MCF 10A (cell line): ENCODE measurements at regions not wholly inside any gene's neighbourhood (a gene's known extent, or its start where the extent isn't known, plus 50 kb on each side); places are given as distances from the start of the nearest gene placed in this dataset.

Source experiments
- BruUV-seq: library from RNA; stranded (reverse); fragments of 400-500 nt; replicated peaks from 2 replicates; lab custom pipeline; 2021; lab: Mats Ljungman, UMichigan
- CTCF ChIA-PET: fragments of 300-600 bp; sonication (Branson Sonifier 250); formaldehyde crosslinking; extraction: SDS; loops from one replicate; lab custom pipeline; 2021; ENCODE audit warnings: antibody characterized with exemption, inconsistent platforms; lab: Yijun Ruan, JAX
- POLR2A ChIA-PET: fragments of 300-600, 350-650 bp; sonication (Branson Sonifier 250); formaldehyde crosslinking; extraction: SDS; loops from one replicate; lab custom pipeline; 2020; ENCODE audit warnings: antibody characterized with exemption, inconsistent platforms; lab: Yijun Ruan, JAX
- DNase-seq: peaks from one replicate; pipeline ENCODE4 v3.0.0-alpha.2; 2018; ENCODE audit not compliant: unreplicated experiment
- H3K27ac Mint-ChIP-seq: one replicate; pipeline ENCODE4 v1.8.0; 2022; ENCODE audit warnings: mild to moderate bottlenecking, low read depth, mixed read lengths; ENCODE audit not compliant: unreplicated experiment
- H3K27me3 Mint-ChIP-seq: one replicate; pipeline ENCODE4 v1.8.0; 2022; ENCODE audit warnings: mixed read lengths; ENCODE audit not compliant: insufficient read depth, unreplicated experiment
- H3K36me3 Mint-ChIP-seq: one replicate; pipeline ENCODE4 v1.8.0; 2022; ENCODE audit warnings: mild to moderate bottlenecking, moderate library complexity, mixed read lengths; ENCODE audit not compliant: insufficient read depth, unreplicated experiment
- H3K4me1 Mint-ChIP-seq: one replicate; pipeline ENCODE4 v1.8.0; 2022; ENCODE audit warnings: mixed read lengths; ENCODE audit not compliant: insufficient read depth, unreplicated experiment
- H3K4me3 Mint-ChIP-seq: one replicate; pipeline ENCODE4 v1.8.0; 2022; ENCODE audit warnings: mild to moderate bottlenecking, moderate library complexity, mixed read lengths; ENCODE audit not compliant: unreplicated experiment
- H3K9me3 Mint-ChIP-seq: one replicate; pipeline ENCODE4 v1.8.0; 2022; ENCODE audit warnings: mixed read lengths; ENCODE audit not compliant: unreplicated experiment
- CTCF ChIP-seq: fragments of 200-600 bp; IDR thresholded peaks from one replicate; pipeline ENCODE4 v1.8.0; 2022; ENCODE audit warnings: antibody characterized with exemption, mild to moderate bottlenecking; ENCODE audit not compliant: unreplicated experiment
- intact Hi-C: fragments of 100-400 bp; cut with micrococcal nuclease; formaldehyde crosslinking; loops from 2 replicates; pipeline ENCODE4 v1.14.1; 2022

GRCh38 chr14:28608851-28609828 is 157.4 kb upstream of the FOXG1 start:
- BruUV-seq, result no TSS peak
- ChIA-PET POLR2A (interaction anchor here (1.7 kb wide), 1 partner anchor 16 kb away, joined by 4 read pairs; no protein-coding TSS in a partner anchor), CTCF (interaction anchor here (0.5 to 4.0 kb wide), 31 partner anchors 9 to 1624 kb away, joined by 3 to 31 read pairs (median 3); no protein-coding TSS in a partner anchor)
- H3K27ac Mint-ChIP-seq, result no peak overlapping the region
- intact Hi-C loops, result loop anchor here (1.0 to 10.0 kb wide), 5 partner anchors 196 to 1624 kb away; no protein-coding TSS in a partner anchor
- H3K4me3 Mint-ChIP-seq, result no peak overlapping the region
- H3K36me3 Mint-ChIP-seq, result no peaks in the 10 kb centered on the region
- peak; percentile 88 for TF ChIP-seq CTCF
- peak; percentile 78 for DNase-seq
- peaks cover 3% of the 10 kb centered on the region for H3K4me1 Mint-ChIP-seq
- H3K9me3 Mint-ChIP-seq, result no peaks in the 10 kb centered on the region
- H3K27me3 Mint-ChIP-seq, result no peaks in the 10 kb centered on the region

GRCh38 chr14:28612414-28612813 is 154.2 kb upstream of the FOXG1 start:
- no peak overlapping the region for H3K4me3 Mint-ChIP-seq
- no peaks in the 10 kb centered on the region for H3K36me3 Mint-ChIP-seq
- no peak for TF ChIP-seq CTCF
- H3K27me3 Mint-ChIP-seq, result no peaks in the 10 kb centered on the region
- no peak overlapping the region for H3K27ac Mint-ChIP-seq
- DNase-seq, result no peak
- H3K4me1 Mint-ChIP-seq, result no peaks in the 10 kb centered on the region
- intact Hi-C loops, result no loop called here
- CTCF ChIA-PET, result interaction anchor here (0.7 kb wide), 1 partner anchor 97 kb away, joined by 3 read pairs; no protein-coding TSS in a partner anchor
- peaks cover 8% of the 10 kb centered on the region for H3K9me3 Mint-ChIP-seq
- POLR2A ChIA-PET, result no interaction called here
- BruUV-seq, result no TSS peak

- peaks cover 8% of the 10 kb centered on the region for H3K9me3 Mint-ChIP-seq
- no peaks in the 10 kb centered on the region for H3K4me1 Mint-ChIP-seq
- no peak overlapping the region for H3K27ac Mint-ChIP-seq
- POLR2A ChIA-PET, result interaction anchor here (1.2 kb wide), 1 partner anchor 11 kb away, joined by 3 read pairs; no protein-coding TSS in a partner anchor
- CTCF ChIA-PET, result interaction anchor here (0.7 to 1.4 kb wide), 2 partner anchors 15 to 319 kb away, joined by 3 to 5 read pairs; no protein-coding TSS in a partner anchor
- H3K36me3 Mint-ChIP-seq, result no peaks in the 10 kb centered on the region
- H3K4me3 Mint-ChIP-seq, result no peak overlapping the region
- intact Hi-C loops, result no loop called here
- no peak for TF ChIP-seq CTCF
- H3K27me3 Mint-ChIP-seq, result no peaks in the 10 kb centered on the region
- no TSS peak for BruUV-seq
- no peak for DNase-seq
Measured at GRCh38 chr14:28613532-28613931, 153.1 kb upstream of the FOXG1 start.

- Mint-ChIP-seq H3K36me3 (no peaks in the 10 kb centered on the region), H3K9me3 (peaks cover 3% of the 10 kb centered on the region), H3K27me3 (no peaks in the 10 kb centered on the region), H3K4me3 (no peak overlapping the region), H3K4me1 (peaks cover 16% of the 10 kb centered on the region), H3K27ac (no peak overlapping the region)
- no TSS peak for BruUV-seq
- TF ChIP-seq CTCF, result no peak
- DNase-seq, result no peak
- POLR2A ChIA-PET, result no interaction called here
- CTCF ChIA-PET, result no interaction called here
- intact Hi-C loops, result no loop called here
Measured at GRCh38 chr14:28626780-28627179, 139.8 kb upstream of the FOXG1 start.
